SK-N-SH treated with all-trans-retinoic acid at 6 μM for 48 hours (cell line): ENCODE measurements at regions not wholly inside any gene's neighbourhood (a gene's known extent, or its start where the extent isn't known, plus 50 kb on each side); places are given as distances from the start of the nearest gene placed in this dataset.

ENCODE experiments used
- ATAC-seq: fragments of 200-7000 bp; cut with Tn5 transposase; 3 replicates; pipeline ENCODE4 v1.9.1; 2020; ENCODE audit warnings: mild to moderate bottlenecking, moderate library complexity
- ARNTL ChIP-seq: fragments of 450-650 bp; formaldehyde crosslinking; IDR thresholded peaks from 2 replicates; pipeline ENCODE4 v1.5.0; 2020; ENCODE audit warnings: low read depth, mild to moderate bottlenecking, moderate library complexity, borderline replicate concordance
- BACH2 ChIP-seq: fragments of 250-450 bp; sonication (Bioruptor Pico); IDR thresholded peaks from 2 replicates; pipeline ENCODE4 v1.9.0; 2021; ENCODE audit warnings: mild to moderate bottlenecking, borderline replicate concordance
- CSDC2 ChIP-seq: fragments of 250-450 bp; sonication (Bioruptor Pico); IDR thresholded peaks from 2 replicates; pipeline ENCODE4 v1.5.0; 2020; ENCODE audit warnings: mild to moderate bottlenecking, moderate library complexity
- CSRNP3 ChIP-seq: fragments of 250-450 bp; sonication (Bioruptor Pico); IDR thresholded peaks from 2 replicates; pipeline ENCODE4 v1.5.1; 2021; ENCODE audit warnings: mild to moderate bottlenecking, moderate library complexity
- ESRRG ChIP-seq: fragments of 250-450 bp; sonication (Bioruptor Pico); IDR thresholded peaks from 2 replicates; pipeline ENCODE4 v1.6.1; 2021; ENCODE audit warnings: mild to moderate bottlenecking
- ISL1 ChIP-seq: fragments of 250-450 bp; sonication (Bioruptor Pico); IDR thresholded peaks from 2 replicates; pipeline ENCODE4 v2.1.2; 2022; ENCODE audit warnings: mild to moderate bottlenecking, moderate library complexity
- OSR1 ChIP-seq: fragments of 250-450 bp; sonication (Bioruptor Pico); IDR thresholded peaks from 2 replicates; pipeline ENCODE4 v1.8.0; 2022; ENCODE audit warnings: moderate library complexity, mild to moderate bottlenecking, inconsistent platforms
- PATZ1 ChIP-seq: fragments of 250-450 bp; sonication (Bioruptor Pico); IDR thresholded peaks from 2 replicates; pipeline ENCODE4 v1.8.0; 2020; ENCODE audit warnings: mild to moderate bottlenecking, moderate library complexity, borderline replicate concordance
- POU6F1 ChIP-seq: fragments of 250-450 bp; sonication (Bioruptor Pico); IDR thresholded peaks from 2 replicates; pipeline ENCODE4 v1.8.0; 2021; ENCODE audit warnings: low read depth, mild to moderate bottlenecking, moderate library complexity, borderline replicate concordance
- PPARA ChIP-seq: fragments of 250-450 bp; sonication (Bioruptor Pico); IDR thresholded peaks from 2 replicates; pipeline ENCODE4 v1.5.0; 2020; ENCODE audit warnings: mild to moderate bottlenecking, borderline replicate concordance
- RARB ChIP-seq: fragments of 250-450 bp; sonication (Bioruptor Pico); IDR thresholded peaks from 2 replicates; pipeline ENCODE4 v1.8.0; 2021; ENCODE audit warnings: mild to moderate bottlenecking, moderate library complexity
- SNAI2 ChIP-seq: fragments of 250-450 bp; sonication (Bioruptor Pico); IDR thresholded peaks from 2 replicates; pipeline ENCODE4 v1.5.0; 2020; ENCODE audit warnings: mild to moderate bottlenecking, moderate library complexity
- TOX ChIP-seq: fragments of 250-450 bp; sonication (Bioruptor Pico); IDR thresholded peaks from 2 replicates; pipeline ENCODE4 v1.8.0; 2021; ENCODE audit warnings: mild to moderate bottlenecking, moderate library complexity, borderline replicate concordance
- TSHZ2 ChIP-seq: fragments of 250-450 bp; sonication (Bioruptor Pico); IDR thresholded peaks from 2 replicates; pipeline ENCODE4 v1.5.0; 2020; ENCODE audit warnings: mild to moderate bottlenecking, moderate library complexity
- ZC3H10 ChIP-seq: fragments of 250-450 bp; sonication (Bioruptor Pico); IDR thresholded peaks from 2 replicates; pipeline ENCODE4 v1.5.1; 2021; ENCODE audit warnings: mild to moderate bottlenecking, moderate library complexity
- ZFP3 ChIP-seq: fragments of 250-450 bp; sonication (Bioruptor Pico); IDR thresholded peaks from 2 replicates; pipeline ENCODE4 v1.5.0; 2020; ENCODE audit warnings: mild to moderate bottlenecking, moderate library complexity
- ZFP30 ChIP-seq: fragments of 450-650 bp; formaldehyde crosslinking; IDR thresholded peaks from 2 replicates; pipeline ENCODE4 v1.5.0; 2022; ENCODE audit warnings: mild to moderate bottlenecking, moderate library complexity
- ZNF70 ChIP-seq: fragments of 450-650 bp; formaldehyde crosslinking; IDR thresholded peaks from 2 replicates; pipeline ENCODE4 v1.5.0; 2020; ENCODE audit warnings: mild to moderate bottlenecking, moderate library complexity
- ZNF8 ChIP-seq: fragments of 450-650 bp; formaldehyde crosslinking; IDR thresholded peaks from 2 replicates; pipeline ENCODE4 v1.5.0; 2020; ENCODE audit warnings: mild to moderate bottlenecking, moderate library complexity

- TF ChIP-seq ZFP30 (CRISPR knock-in tag) (no peak), ZC3H10 (CRISPR knock-in tag) (no peak), ZFP3 (CRISPR knock-in tag) (no peak), TSHZ2 (CRISPR knock-in tag) (no peak), CSRNP3 (CRISPR knock-in tag) (no peak), RARB (CRISPR knock-in tag) (no peak), POU6F1 (CRISPR knock-in tag) (no peak), OSR1 (CRISPR knock-in tag) (no peak), PPARA (CRISPR knock-in tag) (no peak), TOX (no peak), ISL1 (CRISPR knock-in tag) (no peak), ESRRG (CRISPR knock-in tag) (no peak), ZNF8 (CRISPR knock-in tag) (no peak), CSDC2 (CRISPR knock-in tag) (no peak), BACH2 (CRISPR knock-in tag) (no peak), ARNTL (CRISPR knock-in tag) (no peak), SNAI2 (CRISPR knock-in tag) (no peak), PATZ1 (CRISPR knock-in tag) (no peak), ZNF70 (CRISPR knock-in tag) (no peak)
- ATAC-seq: no peak
Observed at GRCh38 chr10:121171825-121172787, 320.9 kb downstream of the WDR11 start.

- TF ChIP-seq TSHZ2 (CRISPR knock-in tag) (no peak), ISL1 (CRISPR knock-in tag) (no peak), ZC3H10 (CRISPR knock-in tag) (no peak), ZFP3 (CRISPR knock-in tag) (no peak), OSR1 (CRISPR knock-in tag) (no peak), PPARA (CRISPR knock-in tag) (no peak)
- no peak for ATAC-seq
Observed at GRCh38 chr10:121179006-121179405, 327.8 kb downstream of the WDR11 start.
